H1 (cell line): ENCODE measurements at regions not wholly inside any gene's neighbourhood (a gene's known extent, or its start where the extent isn't known, plus 50 kb on each side); places are given as distances from the start of the nearest gene placed in this dataset.

Source experiments
- CBX5 ChIP-seq: fragments of 300-800, 300-1000 bp; sonication (generic); IDR thresholded peaks from 2 replicates; pipeline ENCODE4 v1.7.1; 2016; ENCODE audit warnings: antibody characterized with exemption, low read length, low read depth
- CEBPB ChIP-seq: IDR thresholded peaks from 2 replicates; pipeline ENCODE4 v1.6.1; 2012; ENCODE audit warnings: low read depth, low read length
- GTF2F1 ChIP-seq: IDR thresholded peaks from 2 replicates; pipeline ENCODE4 v1.6.1; 2012; ENCODE audit warnings: low read depth, low read length, improper control_type of control experiment, borderline replicate concordance
- TF ChIP-seq, protein P1 (sequence below): IDR thresholded peaks from 2 replicates; pipeline ENCODE4 v1.6.1; 2011; ENCODE audit warnings: low read length, improper control_type of control experiment

DNA sequence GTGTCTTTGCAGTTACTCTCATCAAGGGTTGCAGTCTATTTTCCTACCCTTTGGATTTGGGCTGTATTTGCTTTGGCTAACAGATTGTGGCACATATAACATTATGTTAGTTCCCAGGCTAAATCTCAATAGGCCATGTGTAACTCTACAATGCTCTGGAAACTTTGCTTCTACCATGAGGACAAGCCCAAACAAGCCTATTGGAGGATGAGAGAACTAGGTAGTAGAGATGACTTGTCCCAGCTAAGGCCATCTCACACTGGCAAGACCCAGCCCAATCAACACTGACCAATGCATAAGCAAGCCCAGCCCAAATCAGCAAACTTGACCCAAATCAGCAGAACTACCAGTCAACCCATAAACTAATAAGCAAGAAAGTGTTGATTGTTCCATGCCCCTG lies 311.8 kb downstream of the NDFIP2 start (continued):
- TF ChIP-seq, protein P1, sequence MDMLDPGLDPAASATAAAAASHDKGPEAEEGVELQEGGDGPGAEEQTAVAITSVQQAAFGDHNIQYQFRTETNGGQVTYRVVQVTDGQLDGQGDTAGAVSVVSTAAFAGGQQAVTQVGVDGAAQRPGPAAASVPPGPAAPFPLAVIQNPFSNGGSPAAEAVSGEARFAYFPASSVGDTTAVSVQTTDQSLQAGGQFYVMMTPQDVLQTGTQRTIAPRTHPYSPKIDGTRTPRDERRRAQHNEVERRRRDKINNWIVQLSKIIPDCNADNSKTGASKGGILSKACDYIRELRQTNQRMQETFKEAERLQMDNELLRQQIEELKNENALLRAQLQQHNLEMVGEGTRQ, result no peak
- TF ChIP-seq CBX5 (no peak), CEBPB (no peak), GTF2F1 (no peak)
- TF ChIP-seq, all 59 proteins: peak for 0
